ENCODE measurements at regions not wholly inside any gene's neighbourhood (a gene's known extent, or its start where the extent isn't known, plus 50 kb on each side); places are given as distances from the start of the nearest gene placed in this dataset.

GRCh38 chr3:42037318-42037945 is 53.7 kb upstream of the TRAK1 start:
- DNase-seq (ENCODE audit: low read depth in 2 of 2) = no peak

- DNase-seq (ENCODE audit: low read depth in 2 of 2) = no peak
These were observed 54.7 kb upstream of the TRAK1 start for GRCh38 chr3:42036483-42036823.

GRCh38 chr3:42035816-42036482 is 55.2 kb upstream of the TRAK1 start:
- DNase-seq (ENCODE audit: low read depth in 2 of 2) = no peak

GRCh38 chr3:42035007-42035406 is 56.1 kb upstream of the TRAK1 start:
- no peak for DNase-seq (ENCODE audit: low read depth in 2 of 2)

GRCh38 chr3:42033741-42034140 is 57.4 kb upstream of the TRAK1 start:
- DNase-seq (ENCODE audit: low read depth in 2 of 2) = no peak

- no peak for DNase-seq (ENCODE audit: low read depth in 2 of 2)
These were observed 58.3 kb upstream of the TRAK1 start for GRCh38 chr3:42032693-42033349.

- DNase-seq (ENCODE audit: low read depth in 2 of 2) = no peak
These were observed 59.2 kb upstream of the TRAK1 start for GRCh38 chr3:42031808-42032480.

- no peak for DNase-seq (ENCODE audit: low read depth in 2 of 2)
These were observed 62.7 kb upstream of the TRAK1 start for GRCh38 chr3:42028474-42028873.

- DNase-seq (ENCODE audit: low read depth in 2 of 2) = no peak
These were observed 63.6 kb upstream of the TRAK1 start for GRCh38 chr3:42027571-42027970.

- no peak for DNase-seq (ENCODE audit: low read depth in 2 of 2)
These were observed 63.7 kb upstream of the ULK4 start for GRCh38 chr3:42025370-42026138.

GRCh38 chr3:42024591-42025351 is 62.9 kb upstream of the ULK4 start:
- no peak for DNase-seq (ENCODE audit: low read depth in 2 of 2)

- DNase-seq (ENCODE audit: low read depth in 2 of 2) = peak; percentile 6 to 38
These were observed 61.5 kb upstream of the ULK4 start for GRCh38 chr3:42023380-42023779.

GRCh38 chr3:42022355-42022754 is 60.5 kb upstream of the ULK4 start:
- DNase-seq (ENCODE audit: low read depth in 2 of 2) = no peak

- no peak for DNase-seq (ENCODE audit: low read depth in 2 of 2)
These were observed 58.9 kb upstream of the ULK4 start for GRCh38 chr3:42020684-42021307.

GRCh38 chr3:42019953-42020260 is 58.0 kb upstream of the ULK4 start:
- DNase-seq (ENCODE audit: low read depth in 2 of 2) = no peak

GRCh38 chr3:42019144-42019952 is 57.4 kb upstream of the ULK4 start:
- DNase-seq (ENCODE audit: low read depth in 2 of 2) = no peak

GRCh38 chr3:42014921-42015533 is 53.1 kb upstream of the ULK4 start:
- DNase-seq (ENCODE audit: low read depth in 2 of 2) = no peak

- DNase-seq (ENCODE audit: low read depth in 2 of 2) = no peak
These were observed 52.6 kb upstream of the ULK4 start for GRCh38 chr3:42014458-42014920.

- peak in 1 of 2 donors; percentile 19 for DNase-seq (ENCODE audit: low read depth in 2 of 2)
These were observed 52.0 kb upstream of the ULK4 start for GRCh38 chr3:42013691-42014457.
